ENCODE measurements at regions not wholly inside any gene's neighbourhood (a gene's known extent, or its start where the extent isn't known, plus 50 kb on each side); places are given as distances from the start of the nearest gene placed in this dataset.

GRCh38 chr15:38874464-38874863, 309.9 kb upstream of the RASGRP1 start:
- no peak for TF ChIP-seq POLR2A (IDR thresholded peaks at IDR 0.05)
- TF ChIP-seq CTCF (IDR thresholded peaks at IDR 0.05 in 8 of 11, conservative IDR thresholded peaks at IDR 0.05 in 3 of 11), result no peak

Data from spleen (tissue), 7 donors.